ENCODE measurements at regions not wholly inside any gene's neighbourhood (a gene's known extent, or its start where the extent isn't known, plus 50 kb on each side); places are given as distances from the start of the nearest gene placed in this dataset.

- TF ChIP-seq POLR2A (IDR thresholded peaks at IDR 0.05; ENCODE audit: low read length): no peak
- no peak for TF ChIP-seq GATA1 (IDR thresholded peaks at IDR 0.05; ENCODE audit: low read depth, low read length)
Observed at GRCh38 chr4:182091128-182091527, 152.1 kb upstream of the TENM3 start.

Measured in erythroblast (primary cell).